ENCODE measurements at regions not wholly inside any gene's neighbourhood (a gene's known extent, or its start where the extent isn't known, plus 50 kb on each side); places are given as distances from the start of the nearest gene placed in this dataset.

DNA sequence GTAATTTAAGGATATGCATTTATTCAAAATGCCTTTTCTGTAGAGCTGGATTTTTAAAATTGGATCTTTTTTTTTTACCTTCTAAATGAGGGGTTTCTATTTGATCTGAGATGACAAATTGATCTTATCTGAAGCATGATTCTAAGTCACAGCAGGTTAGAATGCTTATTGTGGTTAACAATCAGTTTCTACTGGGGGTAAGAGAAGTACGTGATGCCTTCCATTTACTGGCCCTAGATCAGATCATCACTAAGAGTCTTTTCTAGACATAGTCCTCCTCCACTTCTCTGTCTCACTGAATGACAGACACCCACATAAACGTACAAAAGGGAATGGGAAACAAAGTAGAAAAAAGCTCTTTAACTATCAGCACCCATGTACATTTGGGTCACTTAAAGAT, 231.9 kb downstream of the DMAC1 start:
- H3K9me3 Mint-ChIP-seq = no peaks in the 10 kb centered on the region
- H3K36me3 Mint-ChIP-seq (ENCODE audit: low read depth) = no peaks in the 10 kb centered on the region
- DNase-seq = no peak
- peaks cover 29% of the 10 kb centered on the region for H3K27me3 Mint-ChIP-seq (ENCODE audit: insufficient read depth)
- no peak overlapping the region for H3K9ac ChIP-seq (ENCODE audit: extremely low read depth, low read length, poor library complexity, severe bottlenecking)
- no peak overlapping the region for H3K27ac ChIP-seq (ENCODE audit: low read depth, low read length)
- no peaks in the 10 kb centered on the region for H3K9me3 ChIP-seq (ENCODE audit: control insufficient read depth, low read length)
- H3K36me3 ChIP-seq (ENCODE audit: control insufficient read depth, insufficient read depth, low read length) = no peaks in the 10 kb centered on the region
- peaks cover 4% of the 10 kb centered on the region for H3K4me1 ChIP-seq (ENCODE audit: control insufficient read depth, insufficient read depth, low read length)
- no peak overlapping the region for H3K4me3 ChIP-seq (ENCODE audit: low read length)
- H3K27ac Mint-ChIP-seq = no peak overlapping the region
- TF ChIP-seq CTCF (conservative IDR thresholded peaks at IDR 0.05) = no peak
- WGBS, 2 experiments (ENCODE audit: insufficient coverage in 1 of 2, insufficient read length in 1 of 2) = 82 to 88% methylated on average over 1 to 2 of the region's 2 CpGs
- H3K27me3 ChIP-seq (ENCODE audit: control insufficient read depth, insufficient read depth, low read length, poor library complexity, severe bottlenecking) = peaks cover 19% of the 10 kb centered on the region
- peaks cover 10% of the 10 kb centered on the region for H3K4me1 Mint-ChIP-seq
- H3K4me3 Mint-ChIP-seq = no peak overlapping the region

GRCh38 chr9:7561527-7562080, 238.0 kb downstream of the DMAC1 start:
- H3K27me3 Mint-ChIP-seq (ENCODE audit: insufficient read depth) = peaks cover 7% of the 10 kb centered on the region
- peaks cover 18% of the 10 kb centered on the region for H3K4me1 Mint-ChIP-seq
- DNase-seq = peak; percentile 52
- no peaks in the 10 kb centered on the region for H3K36me3 ChIP-seq (ENCODE audit: control insufficient read depth, insufficient read depth, low read length)
- no peaks in the 10 kb centered on the region for H3K36me3 Mint-ChIP-seq (ENCODE audit: low read depth)
- H3K9me3 ChIP-seq (ENCODE audit: control insufficient read depth, low read length) = no peaks in the 10 kb centered on the region
- H3K27ac Mint-ChIP-seq = no peak overlapping the region
- no peak overlapping the region for H3K4me3 ChIP-seq (ENCODE audit: low read length)
- no peak overlapping the region for H3K27ac ChIP-seq (ENCODE audit: low read depth, low read length)
- TF ChIP-seq CTCF (conservative IDR thresholded peaks at IDR 0.05) = no peak
- no peaks in the 10 kb centered on the region for H3K9me3 Mint-ChIP-seq
- H3K27me3 ChIP-seq (ENCODE audit: control insufficient read depth, insufficient read depth, low read length, poor library complexity, severe bottlenecking) = no peaks in the 10 kb centered on the region
- 92% methylated on average over 6 of the region's 6 CpGs; no CpG with 5 or more reads in 1 of the 2 experiments for WGBS, 2 experiments (ENCODE audit: insufficient coverage in 1 of 2, insufficient read length in 1 of 2)
- H3K4me1 ChIP-seq (ENCODE audit: control insufficient read depth, insufficient read depth, low read length) = peaks cover 4% of the 10 kb centered on the region
- H3K4me3 Mint-ChIP-seq = no peak overlapping the region
- H3K9ac ChIP-seq (ENCODE audit: extremely low read depth, low read length, poor library complexity, severe bottlenecking) = no peak overlapping the region

GRCh38 chr9:7560669-7561305, 238.8 kb downstream of the DMAC1 start:
- no peak overlapping the region for H3K27ac ChIP-seq (ENCODE audit: low read depth, low read length)
- Mint-ChIP-seq H3K9me3 (no peaks in the 10 kb centered on the region), H3K27ac (no peak overlapping the region), H3K27me3 (ENCODE audit: insufficient read depth) (peaks cover 5% of the 10 kb centered on the region), H3K4me1 (peaks cover 18% of the 10 kb centered on the region), H3K4me3 (no peak overlapping the region), H3K36me3 (ENCODE audit: low read depth) (no peaks in the 10 kb centered on the region)
- H3K4me1 ChIP-seq (ENCODE audit: control insufficient read depth, insufficient read depth, low read length) = peaks cover 4% of the 10 kb centered on the region
- H3K9me3 ChIP-seq (ENCODE audit: control insufficient read depth, low read length) = no peaks in the 10 kb centered on the region
- DNase-seq = peak; percentile 54
- no peaks in the 10 kb centered on the region for H3K36me3 ChIP-seq (ENCODE audit: control insufficient read depth, insufficient read depth, low read length)
- no peak overlapping the region for H3K9ac ChIP-seq (ENCODE audit: extremely low read depth, low read length, poor library complexity, severe bottlenecking)
- no peak for TF ChIP-seq CTCF (conservative IDR thresholded peaks at IDR 0.05)
- WGBS, 2 experiments (ENCODE audit: insufficient coverage in 1 of 2, insufficient read length in 1 of 2) = 0 to 61% methylated on average over 1 to 5 of the region's 5 CpGs
- H3K4me3 ChIP-seq (ENCODE audit: low read length) = no peak overlapping the region
- H3K27me3 ChIP-seq (ENCODE audit: control insufficient read depth, insufficient read depth, low read length, poor library complexity, severe bottlenecking) = no peaks in the 10 kb centered on the region
